ENCODE measurements at regions not wholly inside any gene's neighbourhood (a gene's known extent, or its start where the extent isn't known, plus 50 kb on each side); places are given as distances from the start of the nearest gene placed in this dataset.

DNA sequence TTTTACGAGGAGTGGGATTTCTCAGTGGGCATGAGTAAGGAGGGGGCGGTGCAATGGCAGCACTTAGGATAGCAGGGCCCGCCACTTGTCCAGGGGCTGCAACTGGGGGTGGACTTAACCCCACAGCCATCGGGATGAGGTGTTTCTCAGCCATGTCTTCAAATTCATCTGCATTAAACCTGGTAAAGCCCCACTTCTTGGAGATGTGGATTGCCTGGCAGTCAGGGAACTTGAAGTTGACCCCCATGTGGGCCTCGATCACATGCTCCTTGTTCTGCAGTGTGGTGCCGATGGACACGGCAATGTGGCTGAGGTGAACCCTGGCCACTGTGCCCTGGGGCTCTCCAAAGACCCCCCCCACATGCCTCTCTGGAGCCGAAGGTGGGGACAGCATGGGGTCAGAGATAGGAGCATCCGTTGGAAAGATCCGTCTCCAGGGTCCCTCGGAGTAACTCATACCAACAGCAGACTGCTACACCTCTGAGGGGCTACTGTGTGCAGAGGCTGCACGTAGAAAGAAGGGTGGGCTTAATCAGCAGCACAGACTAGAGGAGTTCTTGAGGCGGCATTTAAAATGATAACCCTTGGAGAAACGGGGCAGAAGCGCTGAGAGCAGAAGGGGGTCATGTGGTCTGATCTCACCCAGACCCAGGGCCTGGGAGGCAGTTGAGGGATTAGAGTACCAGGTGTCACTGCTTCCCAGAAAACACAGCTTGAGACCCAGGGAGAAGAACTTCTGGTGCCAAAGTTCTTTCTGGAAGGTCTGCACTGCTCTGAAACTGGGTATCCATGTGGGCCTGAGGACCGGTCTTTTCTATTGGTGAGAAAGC is 141.4 kb downstream of the MTX3 start:
- no peaks in the 10 kb centered on the region for H3K4me1 ChIP-seq
- H3K4me2 ChIP-seq: no peak overlapping the region
- ChIA-PET POLR2A (no interaction called here), CTCF (interaction anchor here (0.5 to 0.6 kb wide), 2 partner anchors 277 to 493 kb away, joined by 3 read pairs; no protein-coding TSS in a partner anchor)
- DNase-seq (ENCODE audit: low read depth in 1 of 2, low spot score in 1 of 2): no peak
- no peak for FAIRE-seq
- ATAC-seq: no peak
- H3K27ac ChIP-seq: no peak overlapping the region
- TF ChIP-seq HOXA7 (CRISPR knock-in tag; IDR thresholded peaks at IDR 0.05) (no peak), HDAC2 (IDR thresholded peaks at IDR 0.05) (no peak), HOXB13 (CRISPR knock-in tag; IDR thresholded peaks at IDR 0.05; ENCODE audit: low read depth) (no peak), HMGXB4 (CRISPR knock-in tag; IDR thresholded peaks at IDR 0.05; ENCODE audit: borderline replicate concordance) (no peak), CEBPB (IDR thresholded peaks at IDR 0.05) (no peak), POLR2AphosphoS2 (conservative IDR thresholded peaks at IDR 0.05; ENCODE audit: low read length) (no peak), KDM5A (IDR thresholded peaks at IDR 0.05) (no peak), ZFP36 (IDR thresholded peaks at IDR 0.05; ENCODE audit: borderline replicate concordance, partially characterized antibody) (no peak), RFX5 (IDR thresholded peaks at IDR 0.05) (no peak), FOSL2 (IDR thresholded peaks at IDR 0.05) (no peak), FOSL2 (CRISPR knock-in tag; IDR thresholded peaks at IDR 0.05) (no peak), TFCP2L1 (CRISPR knock-in tag; IDR thresholded peaks at IDR 0.05) (no peak), NFE2L2 (conservative IDR thresholded peaks at IDR 0.05; ENCODE audit: low read length) (no peak), USF2 (IDR thresholded peaks at IDR 0.05) (no peak)
- H3K4me3 ChIP-seq: no peak overlapping the region
- 60% methylated on average over 16 of the region's 16 CpGs for WGBS (ENCODE audit: missing lambda C conversion rate)
- no peaks in the 10 kb centered on the region for H3K9me3 ChIP-seq

Small RNAs in the stretch of these regions (small RNA-seq; reads per million reads assigned to genes)
- 0 reads per million in 6 experiments for gene AC008496.1

Data from A549 (cell line).